ENCODE measurements at regions not wholly inside any gene's neighbourhood (a gene's known extent, or its start where the extent isn't known, plus 50 kb on each side); places are given as distances from the start of the nearest gene placed in this dataset.

DNA sequence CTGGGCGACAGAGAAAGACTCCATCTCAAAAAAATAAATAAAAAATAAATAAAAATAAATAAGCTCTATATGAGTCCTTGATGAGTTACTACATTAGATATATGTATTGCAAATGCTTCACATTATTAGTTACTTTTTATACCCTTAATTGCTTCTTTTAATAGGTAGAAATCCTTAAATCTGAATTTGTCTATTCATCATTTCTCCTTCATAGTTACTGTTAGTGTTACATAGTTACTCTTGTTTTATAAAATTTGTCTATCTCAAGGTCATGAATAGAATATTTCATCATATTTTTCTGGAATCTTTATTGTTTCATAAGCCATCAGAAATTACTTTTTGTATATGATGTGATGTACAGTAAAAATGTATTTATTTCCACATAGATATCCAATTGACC is 1624.8 kb upstream of the FLRT2 start:
- TF ChIP-seq, protein P1, sequence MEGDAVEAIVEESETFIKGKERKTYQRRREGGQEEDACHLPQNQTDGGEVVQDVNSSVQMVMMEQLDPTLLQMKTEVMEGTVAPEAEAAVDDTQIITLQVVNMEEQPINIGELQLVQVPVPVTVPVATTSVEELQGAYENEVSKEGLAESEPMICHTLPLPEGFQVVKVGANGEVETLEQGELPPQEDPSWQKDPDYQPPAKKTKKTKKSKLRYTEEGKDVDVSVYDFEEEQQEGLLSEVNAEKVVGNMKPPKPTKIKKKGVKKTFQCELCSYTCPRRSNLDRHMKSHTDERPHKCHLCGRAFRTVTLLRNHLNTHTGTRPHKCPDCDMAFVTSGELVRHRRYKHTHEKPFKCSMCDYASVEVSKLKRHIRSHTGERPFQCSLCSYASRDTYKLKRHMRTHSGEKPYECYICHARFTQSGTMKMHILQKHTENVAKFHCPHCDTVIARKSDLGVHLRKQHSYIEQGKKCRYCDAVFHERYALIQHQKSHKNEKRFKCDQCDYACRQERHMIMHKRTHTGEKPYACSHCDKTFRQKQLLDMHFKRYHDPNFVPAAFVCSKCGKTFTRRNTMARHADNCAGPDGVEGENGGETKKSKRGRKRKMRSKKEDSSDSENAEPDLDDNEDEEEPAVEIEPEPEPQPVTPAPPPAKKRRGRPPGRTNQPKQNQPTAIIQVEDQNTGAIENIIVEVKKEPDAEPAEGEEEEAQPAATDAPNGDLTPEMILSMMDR (IDR thresholded peaks at IDR 0.05), result no peak
- TF ChIP-seq EP300 (IDR thresholded peaks at IDR 0.05), result no peak

All from ovary (tissue), 3 donors.